Left hindlimb (tissue), 1 donor: ENCODE measurements at regions not wholly inside any gene's neighbourhood (a gene's known extent, or its start where the extent isn't known, plus 50 kb on each side); places are given as distances from the start of the nearest gene placed in this dataset.

Experiments
- DNase-seq: peaks from one replicate; pipeline ENCODE4 v3.0.0-alpha.2; 2018

DNA sequence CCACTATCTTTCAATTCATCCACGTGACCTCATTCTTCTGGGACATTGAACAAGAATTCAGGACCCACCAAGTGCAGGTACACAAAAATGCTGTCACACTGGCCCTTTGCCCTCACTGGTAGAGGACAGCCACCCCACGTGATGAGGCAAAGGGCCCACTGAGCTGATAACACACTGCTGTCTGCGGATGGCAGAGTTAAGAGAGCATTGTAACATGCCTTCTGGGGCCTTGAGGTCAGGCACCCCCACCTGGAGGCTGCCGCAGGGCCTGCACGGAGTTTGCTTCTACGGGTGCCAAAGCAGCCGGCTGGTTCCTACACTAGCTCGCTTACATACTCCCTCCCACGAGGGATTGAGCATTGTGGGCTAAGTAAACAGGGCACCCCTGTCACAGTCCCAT lies 101.0 kb downstream of the LRIG3 start:
- DNase-seq: no peak

- no peak for DNase-seq
Measured at GRCh38 chr12:58819985-58820384, 100.3 kb downstream of the LRIG3 start.
